Renal cortex interstitium (tissue), 11 donors: ENCODE measurements at regions not wholly inside any gene's neighbourhood (a gene's known extent, or its start where the extent isn't known, plus 50 kb on each side); places are given as distances from the start of the nearest gene placed in this dataset.

ENCODE experiments used
- DNase-seq, 11 donors: peaks; one replicate each; pipeline ENCODE4 v3.0.0-alpha.2; 2013; ENCODE audit warnings: low read depth in 9 of 11, low spot score in 4 of 11; ENCODE audit errors: extremely low read depth in 1 of 11

- DNase-seq, result no peak
These were observed 1401.4 kb upstream of the TENM4 start for GRCh38 chr11:80842246-80842645.

DNA sequence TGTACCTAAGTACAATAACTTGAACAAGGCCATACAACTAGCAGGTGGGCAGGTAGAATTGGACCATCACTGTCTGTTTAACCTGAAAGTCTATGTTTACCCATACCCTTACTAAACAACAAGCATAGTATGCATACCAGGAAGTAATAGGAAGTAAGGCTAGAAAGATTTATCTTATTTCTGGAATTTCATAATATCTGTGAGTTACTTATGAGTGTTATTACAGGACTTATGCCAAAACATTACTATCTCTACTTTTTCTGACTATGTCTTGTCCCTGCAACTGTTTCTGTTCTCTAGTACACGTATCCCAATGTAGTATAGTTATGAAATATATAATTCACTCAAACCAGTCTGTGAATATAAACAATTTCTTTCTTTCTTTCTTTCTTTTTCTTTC is 1400.8 kb upstream of the TENM4 start:
- no peak for DNase-seq

DNA sequence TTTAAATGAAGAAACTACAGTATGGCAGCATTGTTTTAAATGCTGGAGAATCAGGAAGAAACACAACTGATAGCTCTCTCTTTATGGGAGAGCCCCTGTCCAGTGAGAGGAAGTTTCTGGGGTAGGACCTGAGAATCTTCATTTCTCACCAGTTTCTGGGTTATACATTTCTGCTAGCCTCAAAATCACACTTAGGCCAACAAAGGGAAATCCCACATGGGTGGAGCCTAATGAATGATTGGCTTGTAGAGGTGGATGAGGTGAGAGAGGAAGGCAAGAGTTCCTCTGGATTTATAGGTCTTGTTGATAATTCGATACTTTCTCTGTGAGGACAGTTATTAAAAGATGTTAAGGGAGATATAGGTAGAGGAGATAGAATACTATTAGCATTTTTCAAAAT is 1397.3 kb upstream of the TENM4 start:
- DNase-seq, result no peak

DNA sequence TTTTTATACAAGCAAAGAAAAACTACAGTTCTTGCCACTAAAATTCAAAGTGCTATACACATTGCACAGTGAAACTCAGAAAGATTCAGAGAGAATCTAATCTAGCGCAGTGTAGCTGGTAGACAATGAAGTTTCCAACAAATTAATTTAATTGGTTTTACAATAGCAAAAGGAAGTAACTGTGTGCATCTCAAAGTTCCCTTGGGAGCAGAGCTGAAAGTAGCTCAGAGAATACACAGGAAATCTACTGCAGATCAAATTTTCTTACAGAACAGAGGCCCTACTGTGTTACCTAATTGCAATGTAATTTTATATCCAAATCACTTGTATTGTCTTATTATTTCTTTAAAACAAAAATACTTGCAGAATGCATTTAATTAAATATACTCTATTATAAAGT is 1396.2 kb upstream of the TENM4 start:
- no peak for DNase-seq

- DNase-seq, result no peak
These were observed 1390.5 kb upstream of the TENM4 start for GRCh38 chr11:80831374-80831773.

DNA sequence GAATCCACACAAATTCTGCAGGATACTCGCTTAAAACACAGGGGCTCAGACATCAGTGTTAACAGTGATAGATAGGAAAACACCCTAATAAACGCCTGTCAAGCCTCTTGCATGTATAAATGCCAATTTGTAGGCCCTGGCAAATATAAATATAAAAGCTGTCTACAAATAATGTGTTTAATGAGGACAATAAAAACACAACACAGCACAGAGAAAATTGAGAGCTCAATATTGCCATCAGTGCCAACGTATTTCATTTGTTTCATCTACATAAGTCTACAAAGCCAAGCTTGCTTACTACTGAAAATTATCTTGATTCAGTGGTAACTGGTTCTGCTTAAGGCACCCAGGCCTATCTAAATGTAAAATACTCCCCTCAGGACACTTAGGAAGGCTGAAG is 1387.0 kb upstream of the TENM4 start:
- no peak for DNase-seq

GRCh38 chr11:80826808-80827207 is 1386.0 kb upstream of the TENM4 start:
- no peak for DNase-seq

- DNase-seq, result no peak
These were observed 1381.5 kb upstream of the TENM4 start for GRCh38 chr11:80822308-80822707.

GRCh38 chr11:80819271-80819670 is 1378.4 kb upstream of the TENM4 start:
- DNase-seq, result no peak

- no peak for DNase-seq
These were observed 1376.1 kb upstream of the TENM4 start for GRCh38 chr11:80816966-80817365.

- no peak for DNase-seq
These were observed 1375.6 kb upstream of the TENM4 start for GRCh38 chr11:80816454-80816847.

GRCh38 chr11:80815752-80816453 is 1375.1 kb upstream of the TENM4 start:
- no peak for DNase-seq

- DNase-seq, result no peak
These were observed 1374.0 kb upstream of the TENM4 start for GRCh38 chr11:80814813-80815212.

DNA sequence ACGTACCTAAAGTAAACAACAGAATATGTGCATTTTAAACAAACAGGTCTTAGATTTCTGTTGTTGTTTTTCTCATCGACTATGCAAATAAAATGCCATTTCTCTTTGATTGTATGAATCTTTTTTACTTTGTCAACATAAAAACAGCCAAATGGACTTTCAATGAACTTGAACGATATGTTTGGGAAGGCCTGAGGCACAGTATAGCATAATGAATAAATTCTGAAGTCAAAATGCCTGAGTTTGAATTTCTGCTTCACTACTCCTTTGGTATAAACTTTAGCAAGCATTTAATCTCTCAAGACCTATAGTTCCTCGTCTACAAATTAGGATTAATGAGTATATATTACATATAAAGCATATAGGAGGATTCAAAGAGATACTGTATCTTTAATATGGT is 1369.9 kb upstream of the TENM4 start:
- DNase-seq, result no peak

DNA sequence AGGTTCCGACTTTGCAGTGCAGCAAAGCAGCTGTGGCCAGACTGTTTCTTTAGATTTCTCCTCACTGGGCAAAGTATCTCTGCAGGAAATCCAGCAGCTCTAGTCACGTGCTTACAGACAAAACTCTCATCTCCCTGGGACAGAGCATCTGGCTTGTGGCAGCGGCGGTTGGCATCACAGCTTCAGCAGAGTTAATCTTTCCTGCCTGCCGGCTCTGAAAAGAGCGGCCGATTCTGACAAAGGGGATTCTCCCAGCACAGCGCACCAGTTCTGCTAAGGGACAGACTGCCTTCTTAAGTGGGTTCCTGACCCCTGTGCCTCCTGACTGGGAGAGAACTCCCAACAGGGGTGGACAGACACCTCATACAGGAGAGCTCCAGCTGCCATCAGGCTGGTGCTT is 1357.3 kb upstream of the TENM4 start:
- DNase-seq, result no peak

GRCh38 chr11:80783561-80783960 is 1342.7 kb upstream of the TENM4 start:
- no peak for DNase-seq

GRCh38 chr11:80782135-80782885 is 1341.5 kb upstream of the TENM4 start:
- DNase-seq, result no peak

- peak in 2 of 11 donors; percentile 24 to 28 for DNase-seq
These were observed 1339.2 kb upstream of the TENM4 start for GRCh38 chr11:80779905-80780605.

GRCh38 chr11:80778941-80779340 is 1338.1 kb upstream of the TENM4 start:
- no peak for DNase-seq

GRCh38 chr11:80778432-80778831 is 1337.6 kb upstream of the TENM4 start:
- DNase-seq, result no peak
